ENCODE measurements at regions not wholly inside any gene's neighbourhood (a gene's known extent, or its start where the extent isn't known, plus 50 kb on each side); places are given as distances from the start of the nearest gene placed in this dataset.

DNA sequence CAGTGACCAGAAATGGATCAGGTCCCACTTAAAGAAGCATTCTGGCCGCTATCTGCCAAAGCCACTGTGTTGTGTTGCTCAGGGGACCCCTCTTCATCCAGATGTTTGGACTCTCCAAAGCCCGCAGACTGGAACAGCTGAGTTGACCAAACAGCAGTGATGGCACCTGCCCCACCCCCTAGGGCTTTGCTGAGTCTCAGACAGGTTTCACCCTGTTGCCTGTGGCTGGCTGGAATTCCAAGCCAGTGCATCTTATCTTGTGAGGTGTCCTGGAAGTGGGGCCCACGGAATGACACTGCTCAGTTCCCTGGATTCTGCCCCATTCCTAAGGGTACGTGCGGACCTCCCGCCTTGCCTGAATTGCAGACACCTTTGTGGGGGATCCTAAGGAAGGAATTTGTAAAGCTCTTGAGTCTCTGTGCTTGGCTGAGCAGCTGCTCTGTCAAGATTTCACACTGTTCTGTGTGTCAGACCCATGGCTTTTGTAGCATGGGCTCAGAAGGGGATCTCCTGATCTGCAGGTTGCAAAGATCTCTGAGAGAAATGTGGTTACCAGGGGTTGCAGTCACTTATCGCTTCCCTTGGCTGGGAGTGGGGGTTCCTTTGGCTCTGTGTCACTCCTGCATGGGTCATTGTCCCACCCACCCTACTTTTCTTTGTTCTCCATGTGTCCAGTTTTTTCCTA lies 1707.9 kb upstream of the PCDH10 start:
- H3K9me3 ChIP-seq (ENCODE audit: low read depth, low read length, poor library complexity, severe bottlenecking): no peaks in the 10 kb centered on the region
- TF ChIP-seq, protein P1, sequence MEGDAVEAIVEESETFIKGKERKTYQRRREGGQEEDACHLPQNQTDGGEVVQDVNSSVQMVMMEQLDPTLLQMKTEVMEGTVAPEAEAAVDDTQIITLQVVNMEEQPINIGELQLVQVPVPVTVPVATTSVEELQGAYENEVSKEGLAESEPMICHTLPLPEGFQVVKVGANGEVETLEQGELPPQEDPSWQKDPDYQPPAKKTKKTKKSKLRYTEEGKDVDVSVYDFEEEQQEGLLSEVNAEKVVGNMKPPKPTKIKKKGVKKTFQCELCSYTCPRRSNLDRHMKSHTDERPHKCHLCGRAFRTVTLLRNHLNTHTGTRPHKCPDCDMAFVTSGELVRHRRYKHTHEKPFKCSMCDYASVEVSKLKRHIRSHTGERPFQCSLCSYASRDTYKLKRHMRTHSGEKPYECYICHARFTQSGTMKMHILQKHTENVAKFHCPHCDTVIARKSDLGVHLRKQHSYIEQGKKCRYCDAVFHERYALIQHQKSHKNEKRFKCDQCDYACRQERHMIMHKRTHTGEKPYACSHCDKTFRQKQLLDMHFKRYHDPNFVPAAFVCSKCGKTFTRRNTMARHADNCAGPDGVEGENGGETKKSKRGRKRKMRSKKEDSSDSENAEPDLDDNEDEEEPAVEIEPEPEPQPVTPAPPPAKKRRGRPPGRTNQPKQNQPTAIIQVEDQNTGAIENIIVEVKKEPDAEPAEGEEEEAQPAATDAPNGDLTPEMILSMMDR (conservative IDR thresholded peaks at IDR 0.05; ENCODE audit: low read depth, low read length): no peak
- TF ChIP-seq EZH2 (IDR thresholded peaks at IDR 0.05; ENCODE audit: borderline replicate concordance, low read depth, low read length, poor library complexity, severe bottlenecking): no peak

DNA sequence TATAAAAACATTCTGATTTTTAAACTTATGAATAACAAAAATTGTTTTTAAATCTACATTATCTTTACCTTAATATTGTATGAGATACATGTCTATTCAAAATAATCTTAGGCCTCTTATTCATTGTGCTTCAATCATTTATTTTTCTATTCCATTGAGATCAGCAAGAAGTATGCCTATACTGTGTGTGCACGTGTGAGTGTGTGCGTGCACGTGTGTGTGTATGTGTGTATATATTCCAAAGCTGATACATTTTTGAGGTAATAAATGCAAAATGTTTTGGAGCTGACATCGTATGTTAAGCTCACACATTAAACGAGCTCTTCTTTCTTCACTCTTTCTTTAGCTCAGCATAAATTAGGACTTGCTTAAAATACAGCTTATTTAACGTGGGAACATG lies 1701.2 kb upstream of the PCDH10 start:
- intact Hi-C loops (cut with micrococcal nuclease; ENCODE audit: unreplicated experiment): no loop called here
- DNase-seq (ENCODE audit: low spot score): no peak
- BruUV-seq (replicated peaks): no TSS peak
- no peak for TF ChIP-seq EZH2 (IDR thresholded peaks at IDR 0.05; ENCODE audit: borderline replicate concordance, low read depth, low read length, poor library complexity, severe bottlenecking)
- TF ChIP-seq, protein P1 (conservative IDR thresholded peaks at IDR 0.05; ENCODE audit: low read depth, low read length): no peak
- no peaks in the 10 kb centered on the region for H3K9me3 ChIP-seq (ENCODE audit: low read depth, low read length, poor library complexity, severe bottlenecking)
- no peaks in the 10 kb centered on the region for H3K36me3 ChIP-seq (ENCODE audit: insufficient read depth, low read length, poor library complexity, severe bottlenecking)
- no peaks in the 10 kb centered on the region for H3K27me3 ChIP-seq (replicated peaks; ENCODE audit: insufficient read depth, low read depth, low read length, poor library complexity)
- POLR2A ChIA-PET (ENCODE audit: low non-redundant PET): no interaction called here
- H3K27ac ChIP-seq (ENCODE audit: low read depth, low read length, poor library complexity, severe bottlenecking): no peak overlapping the region
- no peak overlapping the region for H3K4me3 ChIP-seq (ENCODE audit: low read depth, low read length, poor library complexity, severe bottlenecking)
- CTCF ChIA-PET: no interaction called here
- H3K4me1 ChIP-seq (ENCODE audit: insufficient read depth, low read length, poor library complexity, severe bottlenecking): no peaks in the 10 kb centered on the region

More for the DNA sequence above, 1707.9 kb upstream of the PCDH10 start:
- no peak overlapping the region for H3K27ac ChIP-seq (ENCODE audit: low read depth, low read length, poor library complexity, severe bottlenecking)
- no peak overlapping the region for H3K4me3 ChIP-seq (ENCODE audit: low read depth, low read length, poor library complexity, severe bottlenecking)
- CTCF ChIA-PET: no interaction called here
- no peak for DNase-seq (ENCODE audit: low spot score)
- no peaks in the 10 kb centered on the region for H3K27me3 ChIP-seq (replicated peaks; ENCODE audit: insufficient read depth, low read depth, low read length, poor library complexity)
- H3K36me3 ChIP-seq (ENCODE audit: insufficient read depth, low read length, poor library complexity, severe bottlenecking): no peaks in the 10 kb centered on the region
- intact Hi-C loops (cut with micrococcal nuclease; ENCODE audit: unreplicated experiment): no loop called here
- H3K4me1 ChIP-seq (ENCODE audit: insufficient read depth, low read length, poor library complexity, severe bottlenecking): no peaks in the 10 kb centered on the region
- BruUV-seq (replicated peaks): no TSS peak
- POLR2A ChIA-PET (ENCODE audit: low non-redundant PET): no interaction called here

DNA sequence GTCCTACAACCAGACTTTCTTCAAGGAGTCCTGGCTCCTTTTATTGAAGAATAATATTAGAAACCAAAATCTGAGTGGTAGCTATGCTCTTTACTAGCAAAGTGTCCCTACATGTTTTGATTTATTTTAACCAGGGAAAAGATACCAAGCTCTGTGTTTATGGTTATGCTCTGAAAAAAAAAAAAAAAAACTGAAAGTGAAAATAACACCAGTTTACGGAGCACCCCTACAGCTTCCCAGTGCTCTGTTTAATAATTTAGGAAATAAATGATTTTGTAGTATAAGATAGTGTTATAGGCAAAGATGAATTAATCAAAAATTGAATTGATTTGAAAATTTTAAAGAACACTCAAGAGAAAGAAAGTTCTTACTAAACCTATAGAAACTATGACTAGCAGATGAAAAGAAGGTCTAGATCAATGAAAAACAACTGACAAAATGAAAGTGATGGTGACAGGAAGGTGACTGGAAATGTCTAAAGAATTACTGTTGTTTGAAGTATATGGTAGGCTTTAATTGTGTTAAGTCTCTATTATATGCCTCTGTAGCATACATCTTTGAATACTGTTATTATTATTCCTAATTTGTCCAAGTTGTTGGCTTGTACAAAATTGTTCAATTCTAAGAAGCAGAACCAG lies 1698.4 kb upstream of the PCDH10 start:
- CTCF ChIA-PET: no interaction called here
- intact Hi-C loops (cut with micrococcal nuclease; ENCODE audit: unreplicated experiment): no loop called here
- H3K27ac ChIP-seq (ENCODE audit: low read depth, low read length, poor library complexity, severe bottlenecking): no peak overlapping the region
- no peak overlapping the region for H3K4me3 ChIP-seq (ENCODE audit: low read depth, low read length, poor library complexity, severe bottlenecking)
- POLR2A ChIA-PET (ENCODE audit: low non-redundant PET): no interaction called here
- BruUV-seq (replicated peaks): no TSS peak
- no peak for DNase-seq (ENCODE audit: low spot score)
- no peaks in the 10 kb centered on the region for H3K4me1 ChIP-seq (ENCODE audit: insufficient read depth, low read length, poor library complexity, severe bottlenecking)
- TF ChIP-seq EZH2 (IDR thresholded peaks at IDR 0.05; ENCODE audit: borderline replicate concordance, low read depth, low read length, poor library complexity, severe bottlenecking): no peak
- TF ChIP-seq, protein P1 (conservative IDR thresholded peaks at IDR 0.05; ENCODE audit: low read depth, low read length): no peak
- no peaks in the 10 kb centered on the region for H3K9me3 ChIP-seq (ENCODE audit: low read depth, low read length, poor library complexity, severe bottlenecking)
- no peaks in the 10 kb centered on the region for H3K36me3 ChIP-seq (ENCODE audit: insufficient read depth, low read length, poor library complexity, severe bottlenecking)
- no peaks in the 10 kb centered on the region for H3K27me3 ChIP-seq (replicated peaks; ENCODE audit: insufficient read depth, low read depth, low read length, poor library complexity)

All from A673 (cell line).